H9 (cell line): ENCODE measurements at regions not wholly inside any gene's neighbourhood (a gene's known extent, or its start where the extent isn't known, plus 50 kb on each side); places are given as distances from the start of the nearest gene placed in this dataset.
"Not testable (repeated sequence)": the region's sequence is repeated elsewhere in the genome, so short reads cannot be mapped to it uniquely, and the experiment has no call there.

Source experiments
- DNase-seq: peaks from one replicate; pipeline ENCODE4 v3.0.0-alpha.2; 2017
- H2AFZ ChIP-seq: one replicate; pipeline ENCODE4 v1.6.1; 2013; ENCODE audit warnings: mild to moderate bottlenecking, low read length, control low read depth, moderate library complexity
- H2AK5ac ChIP-seq: 2 replicates; pipeline ENCODE4 v1.6.1; 2013; ENCODE audit warnings: low read length, control low read depth, mixed read lengths; ENCODE audit not compliant: insufficient read length
- H2BK120ac ChIP-seq: one replicate; pipeline ENCODE4 v1.6.1; 2013; ENCODE audit warnings: low read depth, mild to moderate bottlenecking, low read length, control low read depth, inconsistent platforms; ENCODE audit not compliant: poor library complexity, severe bottlenecking
- H2BK12ac ChIP-seq: 2 replicates; pipeline ENCODE4 v1.6.1; 2013; ENCODE audit warnings: low read length, control low read depth, mixed read lengths, low read depth; ENCODE audit not compliant: insufficient read length
- H2BK15ac ChIP-seq: 2 replicates; pipeline ENCODE4 v1.6.1; 2013; ENCODE audit warnings: low read depth, low read length, control low read depth
- H2BK20ac ChIP-seq: one replicate; pipeline ENCODE4 v1.6.1; 2013; ENCODE audit warnings: low read depth, mild to moderate bottlenecking, low read length, control low read depth, inconsistent platforms; ENCODE audit not compliant: poor library complexity, severe bottlenecking
- H2BK5ac ChIP-seq: 2 replicates; pipeline ENCODE4 v1.6.1; 2013; ENCODE audit warnings: low read length, control low read depth, mixed read lengths; ENCODE audit not compliant: insufficient read length
- H3K14ac ChIP-seq: 2 replicates; pipeline ENCODE4 v1.6.1; 2013; ENCODE audit warnings: low read length, control low read depth; ENCODE audit not compliant: insufficient read depth
- H3K18ac ChIP-seq: 2 replicates; pipeline ENCODE4 v1.6.1; 2013; ENCODE audit warnings: low read depth, mild to moderate bottlenecking, mixed read lengths, low read length, control low read depth; ENCODE audit not compliant: insufficient read length
- H3K23ac ChIP-seq: 2 replicates; pipeline ENCODE4 v1.6.1; 2013; ENCODE audit warnings: low read length, control low read depth, mixed read lengths, low read depth; ENCODE audit not compliant: insufficient read length
- H3K23me2 ChIP-seq: 2 replicates; pipeline ENCODE4 v1.6.1; 2013; ENCODE audit warnings: low read depth, mild to moderate bottlenecking, mixed read lengths, low read length, control low read depth; ENCODE audit not compliant: insufficient read length, poor library complexity, severe bottlenecking
- H3K27ac ChIP-seq: 2 replicates; pipeline ENCODE4 v1.5.1; 2013; ENCODE audit warnings: low read length, control low read depth, mixed read lengths, low read depth; ENCODE audit not compliant: insufficient read length
- H3K27me3 ChIP-seq: 2 replicates; pipeline ENCODE4 v1.6.1; 2013; ENCODE audit warnings: low read length, control low read depth, inconsistent platforms; ENCODE audit not compliant: insufficient read depth
- H3K4ac ChIP-seq: 2 replicates; pipeline ENCODE4 v1.6.1; 2013; ENCODE audit warnings: low read depth, mild to moderate bottlenecking, control low read depth, inconsistent platforms, low read length, moderate library complexity
- H3K4me1 ChIP-seq: 2 replicates; pipeline ENCODE4 v1.6.1; 2013; ENCODE audit warnings: low read length, control low read depth, inconsistent platforms; ENCODE audit not compliant: insufficient read depth
- H3K4me2 ChIP-seq: 2 replicates; pipeline ENCODE4 v1.6.1; 2013; ENCODE audit warnings: low read length, control low read depth, mixed read lengths; ENCODE audit not compliant: insufficient read length, insufficient read depth
- H3K56ac ChIP-seq: 2 replicates; pipeline ENCODE4 v1.6.1; 2013; ENCODE audit warnings: low read depth, mild to moderate bottlenecking, mixed read lengths, low read length, control low read depth; ENCODE audit not compliant: insufficient read length
- H3K79me1 ChIP-seq: 2 replicates; pipeline ENCODE4 v1.6.1; 2013; ENCODE audit warnings: low read depth, mild to moderate bottlenecking, moderate library complexity, low read length, control low read depth, inconsistent platforms; ENCODE audit not compliant: insufficient read depth, poor library complexity, severe bottlenecking
- H3K79me2 ChIP-seq: 2 replicates; pipeline ENCODE4 v1.6.1; 2013; ENCODE audit warnings: low read length, control low read depth, inconsistent platforms; ENCODE audit not compliant: insufficient read depth
- H3K9ac ChIP-seq: 2 replicates; pipeline ENCODE4 v1.6.1; 2013; ENCODE audit warnings: low read length, control low read depth, mixed read lengths; ENCODE audit not compliant: insufficient read length; ENCODE audit errors: extremely low read depth
- H3K9me3 ChIP-seq: one replicate; pipeline ENCODE4 v1.6.1; 2013; ENCODE audit warnings: low read depth, low read length, inconsistent platforms; ENCODE audit not compliant: control insufficient read depth
- H3T11ph ChIP-seq: one replicate; pipeline ENCODE4 v1.6.1; 2013; ENCODE audit warnings: mild to moderate bottlenecking, low read length, control low read depth, inconsistent platforms
- H4K20me1 ChIP-seq: one replicate; pipeline ENCODE4 v1.6.1; 2013; ENCODE audit not compliant: control insufficient read depth, insufficient read length, insufficient read depth
- H4K5ac ChIP-seq: 2 replicates; pipeline ENCODE4 v1.6.1; 2013; ENCODE audit warnings: low read depth, mild to moderate bottlenecking, mixed read lengths, low read length, control low read depth; ENCODE audit not compliant: insufficient read length
- H4K8ac ChIP-seq: replicated peaks from 2 replicates; pipeline ENCODE4 v1.6.1; 2013; ENCODE audit warnings: low read length, control low read depth, mixed read lengths, low read depth; ENCODE audit not compliant: insufficient read length
- H4K91ac ChIP-seq: 2 replicates; pipeline ENCODE4 v1.6.1; 2013; ENCODE audit warnings: low read depth, mild to moderate bottlenecking, moderate library complexity, mixed read lengths, low read length, control low read depth; ENCODE audit not compliant: insufficient read length
- H3K27ac Mint-ChIP-seq, 3 experiments: 2 replicates in 2 of 3; 3 replicates in 1 of 3; pipeline ENCODE4 v1.8.0; 2020 to 2021; ENCODE audit warnings: mixed read lengths in 3 of 3, mild to moderate bottlenecking in 1 of 3, moderate library complexity in 1 of 3
- H3K27me3 Mint-ChIP-seq: 2 replicates; pipeline ENCODE4 v1.8.0; 2021; ENCODE audit warnings: low read depth, mild to moderate bottlenecking, moderate library complexity, mixed read lengths
- H3K36me3 Mint-ChIP-seq, 3 experiments: 2 replicates in 2 of 3; 3 replicates in 1 of 3; pipeline ENCODE4 v1.8.0; 2020 to 2021; ENCODE audit warnings: low read depth in 3 of 3, mixed read lengths in 3 of 3; ENCODE audit not compliant: insufficient read depth in 1 of 3
- H3K4me1 Mint-ChIP-seq, 2 experiments: 2 replicates each; pipeline ENCODE4 v1.8.0; 2020; ENCODE audit warnings: mixed read lengths in 2 of 2
- H3K4me3 Mint-ChIP-seq, 2 experiments: 2 replicates in 1 of 2; 3 replicates in 1 of 2; pipeline ENCODE4 v1.8.0; 2020 to 2021; ENCODE audit warnings: mild to moderate bottlenecking in 2 of 2, mixed read lengths in 2 of 2, moderate library complexity in 1 of 2
- H3K9me3 Mint-ChIP-seq, 2 experiments: 2 replicates in 1 of 2; 3 replicates in 1 of 2; pipeline ENCODE4 v1.8.0; 2020; ENCODE audit warnings: mild to moderate bottlenecking in 2 of 2, mixed read lengths in 2 of 2, moderate library complexity in 1 of 2
- WGBS: extraction: QIAGEN DNeasy Blood & Tissue Kit; methylation state at CpG from one replicate; pipeline ENCODE4 v1.1.7; 2013; ENCODE audit warnings: missing lambda C conversion rate, low lambda C conversion rate, mixed read lengths; ENCODE audit not compliant: insufficient read length; ENCODE audit errors: extremely low coverage; 5-methylcytosine and 5-hydroxymethylcytosine counted together

- not testable (repeated sequence) for H4K91ac ChIP-seq, DNase-seq, H3K18ac ChIP-seq, H2AK5ac ChIP-seq, H2BK12ac ChIP-seq, H3K4me2 ChIP-seq, H2BK5ac ChIP-seq, H4K20me1 ChIP-seq, H3K4ac ChIP-seq, H3K23ac ChIP-seq, H3T11ph ChIP-seq, H4K5ac ChIP-seq, H3K27ac Mint-ChIP-seq, H3K79me2 ChIP-seq, H2BK15ac ChIP-seq, H3K9me3 Mint-ChIP-seq, H2AFZ ChIP-seq, H3K27me3 ChIP-seq, H3K9ac ChIP-seq, H4K8ac ChIP-seq, H3K56ac ChIP-seq, H3K27me3 Mint-ChIP-seq, H3K79me1 ChIP-seq, H3K4me3 Mint-ChIP-seq, H3K36me3 Mint-ChIP-seq, H3K14ac ChIP-seq, H2BK120ac ChIP-seq, H3K23me2 ChIP-seq, H3K27ac ChIP-seq, H2BK20ac ChIP-seq, H3K9me3 ChIP-seq, H3K4me1 ChIP-seq
- no CpG with 5 or more reads among the region's 2 CpGs for WGBS
- H3K4me1 Mint-ChIP-seq, result peaks cover 28 to 39% of the 10 kb centered on the region in 2 experiments
Measured at GRCh38 chr7:76679174-76679573, 52.1 kb upstream of the POMZP3 start.

- H2BK5ac ChIP-seq, H4K91ac ChIP-seq, H3K79me1 ChIP-seq, H3K27ac ChIP-seq, H3K56ac ChIP-seq, H4K8ac ChIP-seq, H3K18ac ChIP-seq, H3T11ph ChIP-seq, H3K9me3 ChIP-seq, H3K79me2 ChIP-seq, H3K4ac ChIP-seq, H3K23ac ChIP-seq, H3K27ac Mint-ChIP-seq, H4K20me1 ChIP-seq, DNase-seq, H3K14ac ChIP-seq, H3K36me3 Mint-ChIP-seq, H2AFZ ChIP-seq, H3K4me3 Mint-ChIP-seq, H2AK5ac ChIP-seq, H3K27me3 Mint-ChIP-seq, H3K27me3 ChIP-seq, H3K23me2 ChIP-seq, H2BK20ac ChIP-seq, H3K4me1 ChIP-seq, H4K5ac ChIP-seq, H3K4me2 ChIP-seq, H2BK120ac ChIP-seq, H2BK15ac ChIP-seq, H3K9me3 Mint-ChIP-seq, H2BK12ac ChIP-seq, H3K9ac ChIP-seq: not testable (repeated sequence)
- peaks cover 24 to 37% of the 10 kb centered on the region in 2 experiments for H3K4me1 Mint-ChIP-seq
- no CpG with 5 or more reads among the region's 4 CpGs for WGBS
Measured at GRCh38 chr7:76678500-76678899, 51.4 kb upstream of the POMZP3 start.
